Esophagus squamous epithelium (tissue), 4 donors: ENCODE measurements at regions not wholly inside any gene's neighbourhood (a gene's known extent, or its start where the extent isn't known, plus 50 kb on each side); places are given as distances from the start of the nearest gene placed in this dataset.

Experiments used
- POLR2A ChIP-seq, 4 donors: fragments of 450-650 bp; IDR thresholded peaks; one replicate each; pipeline ENCODE4 v1.6.1; 2017; ENCODE audit warnings: antibody characterized with exemption in 4 of 4, mild to moderate bottlenecking in 4 of 4, moderate library complexity in 3 of 4
- TF ChIP-seq, protein P1 (sequence below), 6 experiments: fragments of 450-650 bp in 4 of 6; fragments of 200-600 bp in 2 of 6; sonication (generic) in 2 of 6; IDR thresholded peaks; one replicate each; pipeline ENCODE4 v1.5.1; 2016 to 2019; ENCODE audit warnings: antibody characterized with exemption in 6 of 6, mild to moderate bottlenecking in 4 of 6, moderate library complexity in 4 of 6

- TF ChIP-seq, protein P1, sequence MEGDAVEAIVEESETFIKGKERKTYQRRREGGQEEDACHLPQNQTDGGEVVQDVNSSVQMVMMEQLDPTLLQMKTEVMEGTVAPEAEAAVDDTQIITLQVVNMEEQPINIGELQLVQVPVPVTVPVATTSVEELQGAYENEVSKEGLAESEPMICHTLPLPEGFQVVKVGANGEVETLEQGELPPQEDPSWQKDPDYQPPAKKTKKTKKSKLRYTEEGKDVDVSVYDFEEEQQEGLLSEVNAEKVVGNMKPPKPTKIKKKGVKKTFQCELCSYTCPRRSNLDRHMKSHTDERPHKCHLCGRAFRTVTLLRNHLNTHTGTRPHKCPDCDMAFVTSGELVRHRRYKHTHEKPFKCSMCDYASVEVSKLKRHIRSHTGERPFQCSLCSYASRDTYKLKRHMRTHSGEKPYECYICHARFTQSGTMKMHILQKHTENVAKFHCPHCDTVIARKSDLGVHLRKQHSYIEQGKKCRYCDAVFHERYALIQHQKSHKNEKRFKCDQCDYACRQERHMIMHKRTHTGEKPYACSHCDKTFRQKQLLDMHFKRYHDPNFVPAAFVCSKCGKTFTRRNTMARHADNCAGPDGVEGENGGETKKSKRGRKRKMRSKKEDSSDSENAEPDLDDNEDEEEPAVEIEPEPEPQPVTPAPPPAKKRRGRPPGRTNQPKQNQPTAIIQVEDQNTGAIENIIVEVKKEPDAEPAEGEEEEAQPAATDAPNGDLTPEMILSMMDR (IDR thresholded peaks at IDR 0.05) = no peak
- no peak for TF ChIP-seq POLR2A (IDR thresholded peaks at IDR 0.05)
Observed at GRCh38 chr7:50197549-50197948, 104.5 kb upstream of the ZPBP start.
